ENCODE measurements at regions not wholly inside any gene's neighbourhood (a gene's known extent, or its start where the extent isn't known, plus 50 kb on each side); places are given as distances from the start of the nearest gene placed in this dataset.

- TF ChIP-seq CTCF (IDR thresholded peaks at IDR 0.05): no peak
- TF ChIP-seq POLR2A (IDR thresholded peaks at IDR 0.05): no peak
Observed at GRCh38 chr15:79724312-79724711, 172.5 kb downstream of the MTHFS start.

Data from uterus (tissue), 2 donors.